ENCODE measurements at regions not wholly inside any gene's neighbourhood (a gene's known extent, or its start where the extent isn't known, plus 50 kb on each side); places are given as distances from the start of the nearest gene placed in this dataset.

- TF ChIP-seq CTCF (IDR thresholded peaks at IDR 0.05; ENCODE audit: insufficient read depth, low read length): no peak
- DNase-seq (ENCODE audit: low read depth): no peak
- no peak overlapping the region for H3K4me3 ChIP-seq (ENCODE audit: low read depth, low read length)
Measured at GRCh38 chr15:31208817-31209216, 107.3 kb upstream of the TRPM1 start.

- no peak overlapping the region for H3K4me3 ChIP-seq (ENCODE audit: low read depth, low read length)
- no peak for DNase-seq (ENCODE audit: low read depth)
Measured at GRCh38 chr15:31211353-31211752, 109.8 kb upstream of the TRPM1 start.

GRCh38 chr15:31212326-31213080 is 111.0 kb upstream of the TRPM1 start:
- no peak for DNase-seq (ENCODE audit: low read depth)
- TF ChIP-seq CTCF (IDR thresholded peaks at IDR 0.05; ENCODE audit: insufficient read depth, low read length): no peak
- no peak overlapping the region for H3K4me3 ChIP-seq (ENCODE audit: low read depth, low read length)

More at GRCh38 chr15:31211353-31211752, 109.8 kb upstream of the TRPM1 start:
- TF ChIP-seq CTCF (IDR thresholded peaks at IDR 0.05; ENCODE audit: insufficient read depth, low read length): no peak

GRCh38 chr15:31214158-31214863 is 112.3 kb upstream of the KLF13 start:
- DNase-seq (ENCODE audit: low read depth): no peak
- no peak for TF ChIP-seq CTCF (IDR thresholded peaks at IDR 0.05; ENCODE audit: insufficient read depth, low read length)
- H3K4me3 ChIP-seq (ENCODE audit: low read depth, low read length): no peak overlapping the region

- no peak for TF ChIP-seq CTCF (IDR thresholded peaks at IDR 0.05; ENCODE audit: insufficient read depth, low read length)
- peak; percentile 64 for DNase-seq (ENCODE audit: low read depth)
- no peak overlapping the region for H3K4me3 ChIP-seq (ENCODE audit: low read depth, low read length)
Measured at GRCh38 chr15:31214864-31215489, 111.7 kb upstream of the KLF13 start.

GRCh38 chr15:31215490-31216214 is 111.0 kb upstream of the KLF13 start:
- DNase-seq (ENCODE audit: low read depth): peak; percentile 55
- TF ChIP-seq CTCF (IDR thresholded peaks at IDR 0.05; ENCODE audit: insufficient read depth, low read length): peak; percentile 72
- H3K4me3 ChIP-seq (ENCODE audit: low read depth, low read length): peak overlapping the region; percentile 50
